ENCODE measurements at regions not wholly inside any gene's neighbourhood (a gene's known extent, or its start where the extent isn't known, plus 50 kb on each side); places are given as distances from the start of the nearest gene placed in this dataset.

GRCh38 chr7:119623427-119623826 is 649.5 kb upstream of the KCND2 start:
- no peaks in the 10 kb centered on the region for H3K27me3 ChIP-seq (ENCODE audit: insufficient read depth)
- no peaks in the 10 kb centered on the region for H3K4me1 ChIP-seq (ENCODE audit: insufficient read depth)
- no peaks in the 10 kb centered on the region for H3K36me3 ChIP-seq (ENCODE audit: insufficient read depth)
- H3K4me1 Mint-ChIP-seq, result peaks cover 6% of the 10 kb centered on the region
- H3K9me2 ChIP-seq (ENCODE audit: insufficient read depth), result no peaks in the 10 kb centered on the region
- H3F3A ChIP-seq (replicated peaks; ENCODE audit: low read depth), result no peaks in the 10 kb centered on the region
- DNase-seq (ENCODE audit: low spot score) (no peak), ATAC-seq (no peak)
- no peak overlapping the region for H3K27ac ChIP-seq (ENCODE audit: low read depth)
- H3K79me2 ChIP-seq (replicated peaks; ENCODE audit: insufficient read depth), result no peaks in the 10 kb centered on the region
- no peaks in the 10 kb centered on the region for H3K27me3 Mint-ChIP-seq (ENCODE audit: insufficient read depth, low read depth, poor library complexity)
- no peak overlapping the region for H3K4me2 ChIP-seq
- H3K9me3 Mint-ChIP-seq, result no peaks in the 10 kb centered on the region
- H2AFZ ChIP-seq, result no peak overlapping the region
- no peaks in the 10 kb centered on the region for H3K36me3 Mint-ChIP-seq (ENCODE audit: low read depth)
- no peaks in the 10 kb centered on the region for H4K20me1 ChIP-seq (replicated peaks; ENCODE audit: insufficient read depth)
- no peak for TF ChIP-seq CREB1 (CRISPR knock-in tag; IDR thresholded peaks at IDR 0.05; ENCODE audit: low read depth)
- TF ChIP-seq ZNF331 (CRISPR knock-in tag; IDR thresholded peaks at IDR 0.05; ENCODE audit: low read depth), result no peak
- TF ChIP-seq CTCF (conservative IDR thresholded peaks at IDR 0.05; ENCODE audit: low read depth in 2 of 2), result no peak
- no peak for TF ChIP-seq POLR2AphosphoS5 (IDR thresholded peaks at IDR 0.05; ENCODE audit: low read depth)
- no peak for TF ChIP-seq NANOG (IDR thresholded peaks at IDR 0.05; ENCODE audit: borderline replicate concordance)
- TF ChIP-seq ZNF462 (CRISPR knock-in tag; IDR thresholded peaks at IDR 0.05), result no peak
- no peak for TF ChIP-seq ZNF114 (CRISPR knock-in tag; IDR thresholded peaks at IDR 0.05)
- TF ChIP-seq ETS1 (IDR thresholded peaks at IDR 0.05), result no peak
- TF ChIP-seq EZH2phosphoT487 (IDR thresholded peaks at IDR 0.05; ENCODE audit: unreplicated experiment), result no peak
- TF ChIP-seq EZH2 (IDR thresholded peaks at IDR 0.05; ENCODE audit: low read depth, unreplicated experiment), result no peak
- TF ChIP-seq REST (IDR thresholded peaks at IDR 0.05; ENCODE audit: unreplicated experiment), result no peak
- no peak overlapping the region for H3K4me3 Mint-ChIP-seq
- H3K27ac Mint-ChIP-seq, result no peak overlapping the region
- H3K4me3 ChIP-seq, result no peak overlapping the region

Data from GM23338 (cell line).